Bronchial epithelial cell (primary cell): ENCODE measurements at regions not wholly inside any gene's neighbourhood (a gene's known extent, or its start where the extent isn't known, plus 50 kb on each side); places are given as distances from the start of the nearest gene placed in this dataset.

Source experiments
- DNase-seq: peaks from one replicate; pipeline ENCODE4 v3.0.0-alpha.2; 2010; ENCODE audit warnings: low read depth
- FAIRE-seq: peaks from 2 replicates; lab custom pipeline; 2011; peaks lifted over from hg19 to GRCh38; lab: Jason Lieb, UNC
- H3K27me3 ChIP-seq: 2 replicates; pipeline ENCODE4 v1.5.1; 2011; ENCODE audit warnings: low read length; ENCODE audit not compliant: control insufficient read depth, insufficient read depth
- H3K36me3 ChIP-seq: 2 replicates; pipeline ENCODE4 v1.5.1; 2011; ENCODE audit warnings: low read length; ENCODE audit not compliant: control insufficient read depth, insufficient read depth
- H3K4me3 ChIP-seq: 2 replicates; pipeline ENCODE4 v1.5.1; 2011; ENCODE audit warnings: mild to moderate bottlenecking, low read depth, low read length, control low read depth
- TF ChIP-seq, protein P1 (sequence below): IDR thresholded peaks from 2 replicates; pipeline ENCODE4 v1.5.1; 2011; ENCODE audit warnings: mild to moderate bottlenecking, moderate library complexity, low read length, control low read depth, inconsistent platforms; ENCODE audit not compliant: insufficient read depth, severe bottlenecking

DNA sequence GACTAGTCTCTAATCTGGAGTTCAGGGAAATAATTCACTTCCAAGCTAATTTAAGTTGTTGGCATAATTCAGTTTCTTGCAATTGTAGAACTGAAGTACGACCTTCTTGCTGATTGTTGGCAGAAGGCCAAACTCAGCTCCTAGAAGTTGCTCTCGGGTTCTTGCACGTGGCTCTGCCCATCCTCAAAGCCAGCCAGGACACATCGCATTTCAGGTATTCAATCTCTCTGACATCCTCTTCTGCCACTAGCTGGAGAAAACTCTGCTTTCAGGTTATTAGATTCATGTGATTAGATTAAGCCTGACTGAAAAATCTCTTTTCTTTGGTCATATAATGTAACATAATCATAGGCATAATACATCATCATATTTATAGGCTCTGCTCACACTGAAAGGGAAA, 362.0 kb downstream of the ZPLD1 start:
- Histone ChIP-seq H3K4me3 (no peak overlapping the region), H3K27me3 (no peaks in the 10 kb centered on the region), H3K36me3 (no peaks in the 10 kb centered on the region)
- TF ChIP-seq, protein P1, sequence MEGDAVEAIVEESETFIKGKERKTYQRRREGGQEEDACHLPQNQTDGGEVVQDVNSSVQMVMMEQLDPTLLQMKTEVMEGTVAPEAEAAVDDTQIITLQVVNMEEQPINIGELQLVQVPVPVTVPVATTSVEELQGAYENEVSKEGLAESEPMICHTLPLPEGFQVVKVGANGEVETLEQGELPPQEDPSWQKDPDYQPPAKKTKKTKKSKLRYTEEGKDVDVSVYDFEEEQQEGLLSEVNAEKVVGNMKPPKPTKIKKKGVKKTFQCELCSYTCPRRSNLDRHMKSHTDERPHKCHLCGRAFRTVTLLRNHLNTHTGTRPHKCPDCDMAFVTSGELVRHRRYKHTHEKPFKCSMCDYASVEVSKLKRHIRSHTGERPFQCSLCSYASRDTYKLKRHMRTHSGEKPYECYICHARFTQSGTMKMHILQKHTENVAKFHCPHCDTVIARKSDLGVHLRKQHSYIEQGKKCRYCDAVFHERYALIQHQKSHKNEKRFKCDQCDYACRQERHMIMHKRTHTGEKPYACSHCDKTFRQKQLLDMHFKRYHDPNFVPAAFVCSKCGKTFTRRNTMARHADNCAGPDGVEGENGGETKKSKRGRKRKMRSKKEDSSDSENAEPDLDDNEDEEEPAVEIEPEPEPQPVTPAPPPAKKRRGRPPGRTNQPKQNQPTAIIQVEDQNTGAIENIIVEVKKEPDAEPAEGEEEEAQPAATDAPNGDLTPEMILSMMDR = no peak
- no peak for DNase-seq
- FAIRE-seq = no peak

DNA sequence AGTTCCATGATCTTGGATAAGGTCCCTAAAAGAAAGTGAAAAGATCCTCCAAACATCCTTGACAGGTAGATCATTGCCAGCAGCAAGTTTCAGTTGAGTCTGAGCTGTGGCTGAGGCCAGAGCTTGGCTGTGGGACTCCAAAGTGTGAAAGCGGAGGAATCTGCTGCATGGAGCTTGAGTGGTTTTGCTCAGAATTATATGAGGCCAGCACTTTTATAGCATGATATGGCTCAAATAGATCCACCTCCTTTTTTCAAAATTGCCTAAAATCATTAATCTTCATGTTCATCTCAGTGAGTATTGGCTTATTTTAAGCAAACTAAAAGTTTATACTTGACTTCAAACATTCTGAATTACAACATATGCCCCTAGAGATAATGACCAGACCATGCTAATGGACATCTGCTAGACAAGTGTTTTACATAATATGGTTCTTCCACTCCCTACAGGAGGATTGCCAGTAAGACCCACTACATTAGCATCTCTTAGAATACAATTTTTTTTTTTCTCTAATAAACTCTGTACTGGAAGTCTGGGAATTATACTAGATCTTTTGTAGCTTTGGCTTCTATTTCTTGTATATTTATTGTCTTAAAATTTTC, 368.1 kb downstream of the ZPLD1 start:
- FAIRE-seq (no peak), DNase-seq (no peak)
- H3K4me3 ChIP-seq = no peak overlapping the region
- no peaks in the 10 kb centered on the region for H3K36me3 ChIP-seq
- TF ChIP-seq, protein P1 = no peak
- H3K27me3 ChIP-seq = no peaks in the 10 kb centered on the region

DNA sequence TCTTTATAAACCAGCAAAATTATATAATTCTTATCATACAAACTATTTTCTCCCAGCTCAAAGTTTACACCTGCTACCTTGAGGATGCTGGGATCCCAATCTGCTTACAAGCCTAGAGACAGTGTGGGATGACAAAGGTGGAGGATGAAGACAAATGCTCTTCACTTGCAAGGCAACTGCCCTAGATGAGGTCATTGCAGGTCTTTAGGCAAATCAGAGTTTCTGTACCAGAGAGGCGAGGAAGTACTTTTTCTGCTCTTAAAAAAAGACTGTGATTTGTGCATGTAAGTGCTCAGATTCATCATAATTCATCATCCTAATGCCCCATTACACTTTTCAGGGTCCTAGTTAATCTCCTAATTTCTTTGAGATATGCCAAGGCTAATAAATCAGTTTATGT, 376.1 kb downstream of the ZPLD1 start:
- TF ChIP-seq, protein P1 = no peak
- H3K36me3 ChIP-seq = no peaks in the 10 kb centered on the region
- H3K4me3 ChIP-seq = no peak overlapping the region
- FAIRE-seq (no peak), DNase-seq (no peak)
- no peaks in the 10 kb centered on the region for H3K27me3 ChIP-seq

DNA sequence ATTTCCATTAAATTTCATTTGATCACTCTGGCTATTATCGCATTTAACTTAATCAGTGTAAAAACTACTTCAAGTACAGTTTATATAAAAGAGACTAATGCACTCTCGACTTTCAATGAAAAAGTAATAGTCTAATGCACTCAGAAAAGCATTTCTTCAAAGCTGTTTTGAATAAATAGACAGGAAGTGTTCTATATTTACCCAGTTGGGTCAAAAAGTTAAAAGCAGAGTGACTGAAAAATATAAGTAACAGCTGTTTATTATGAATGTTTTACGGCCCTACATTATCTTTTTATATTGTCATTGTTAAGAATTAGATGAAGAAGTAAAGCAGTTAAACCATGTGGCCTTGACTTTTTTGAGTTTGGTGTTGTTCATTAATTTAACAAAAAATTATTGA, 391.8 kb downstream of the ZPLD1 start:
- TF ChIP-seq, protein P1 = no peak
- Histone ChIP-seq H3K27me3 (no peaks in the 10 kb centered on the region), H3K4me3 (no peak overlapping the region), H3K36me3 (no peaks in the 10 kb centered on the region)
- FAIRE-seq (no peak), DNase-seq (no peak)

DNA sequence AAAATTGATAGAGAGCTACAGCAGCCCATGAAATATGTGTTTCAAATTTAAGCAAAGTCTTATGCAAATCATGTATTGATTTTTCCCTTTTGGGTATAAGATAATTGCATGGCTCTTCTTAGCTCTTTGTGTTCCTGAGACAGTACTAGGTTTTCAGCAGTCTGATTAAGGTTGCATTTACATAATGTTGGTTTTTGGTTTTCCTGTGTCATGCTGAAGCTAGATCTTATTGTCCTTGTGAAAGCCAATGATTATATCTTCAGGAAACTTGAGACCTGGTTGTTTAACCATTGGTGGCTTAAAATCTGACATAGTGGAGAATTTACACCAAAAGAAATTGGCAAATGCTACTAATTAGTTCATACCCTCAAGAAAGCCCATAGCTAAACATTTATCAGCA, 392.6 kb downstream of the ZPLD1 start:
- H3K27me3 ChIP-seq = no peaks in the 10 kb centered on the region
- no peak for DNase-seq
- H3K36me3 ChIP-seq = no peaks in the 10 kb centered on the region
- H3K4me3 ChIP-seq = no peak overlapping the region
- TF ChIP-seq, protein P1 = no peak
- FAIRE-seq = no peak

DNA sequence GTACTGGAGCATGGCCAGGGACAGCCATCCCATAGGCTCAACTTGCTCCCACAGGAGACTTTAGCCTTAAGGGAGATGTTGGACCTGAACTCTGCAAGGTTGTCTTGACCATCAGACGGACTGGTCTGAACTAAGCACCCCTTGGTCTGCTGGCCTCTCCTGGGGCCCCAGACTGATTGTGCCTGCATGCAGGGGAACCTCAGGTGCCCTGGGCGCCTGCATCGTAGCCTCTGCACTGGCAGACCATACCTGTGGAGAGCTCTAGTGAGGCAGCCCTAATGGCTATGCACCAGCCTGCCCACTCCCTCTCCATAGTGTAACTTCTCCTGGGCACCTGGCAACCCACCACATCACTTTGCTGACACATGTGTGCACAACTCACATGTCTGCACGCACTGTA, 395.6 kb downstream of the ZPLD1 start:
- DNase-seq (no peak), FAIRE-seq (peak; percentile 50)
- Histone ChIP-seq H3K27me3 (no peaks in the 10 kb centered on the region), H3K36me3 (no peaks in the 10 kb centered on the region), H3K4me3 (no peak overlapping the region)
- TF ChIP-seq, protein P1 = no peak
